GM18868 (cell line): ENCODE measurements at regions not wholly inside any gene's neighbourhood (a gene's known extent, or its start where the extent isn't known, plus 50 kb on each side); places are given as distances from the start of the nearest gene placed in this dataset.
"Not testable (repeated sequence)": the region's sequence is repeated elsewhere in the genome, so short reads cannot be mapped to it uniquely, and the experiment has no call there.

ENCODE experiments used
- ATAC-seq: cut with Tn5 transposase; IDR thresholded peaks from one replicate; pipeline ENCODE4 v1.9.1; 2021; ENCODE audit warnings: mild to moderate bottlenecking, moderate library complexity; ENCODE audit not compliant: unreplicated experiment

DNA sequence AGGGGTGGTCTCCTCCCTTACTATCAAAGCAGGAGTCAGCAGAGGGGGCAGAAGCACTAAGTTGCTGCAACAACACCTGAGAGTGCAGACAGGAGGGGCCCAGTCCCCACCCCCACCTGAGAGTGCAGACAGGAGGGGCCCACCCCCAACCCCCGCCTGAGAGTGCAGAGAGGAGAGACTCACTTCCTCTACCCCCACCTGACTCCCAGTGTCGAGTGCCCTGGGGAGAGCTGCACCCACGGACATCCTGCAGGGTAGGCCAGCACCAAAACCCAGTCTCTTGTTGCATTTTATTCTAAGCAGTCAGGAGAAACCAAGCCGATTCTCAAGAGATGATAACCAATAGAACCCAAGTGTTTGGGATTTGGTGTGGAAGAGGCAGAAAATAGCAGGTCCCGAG, 78.4 kb downstream of the NAPG start:
- peak; percentile 43 for ATAC-seq

- peak; percentile 82 for ATAC-seq
Observed at GRCh38 chr18:10606881-10607280, 81.1 kb downstream of the NAPG start.

DNA sequence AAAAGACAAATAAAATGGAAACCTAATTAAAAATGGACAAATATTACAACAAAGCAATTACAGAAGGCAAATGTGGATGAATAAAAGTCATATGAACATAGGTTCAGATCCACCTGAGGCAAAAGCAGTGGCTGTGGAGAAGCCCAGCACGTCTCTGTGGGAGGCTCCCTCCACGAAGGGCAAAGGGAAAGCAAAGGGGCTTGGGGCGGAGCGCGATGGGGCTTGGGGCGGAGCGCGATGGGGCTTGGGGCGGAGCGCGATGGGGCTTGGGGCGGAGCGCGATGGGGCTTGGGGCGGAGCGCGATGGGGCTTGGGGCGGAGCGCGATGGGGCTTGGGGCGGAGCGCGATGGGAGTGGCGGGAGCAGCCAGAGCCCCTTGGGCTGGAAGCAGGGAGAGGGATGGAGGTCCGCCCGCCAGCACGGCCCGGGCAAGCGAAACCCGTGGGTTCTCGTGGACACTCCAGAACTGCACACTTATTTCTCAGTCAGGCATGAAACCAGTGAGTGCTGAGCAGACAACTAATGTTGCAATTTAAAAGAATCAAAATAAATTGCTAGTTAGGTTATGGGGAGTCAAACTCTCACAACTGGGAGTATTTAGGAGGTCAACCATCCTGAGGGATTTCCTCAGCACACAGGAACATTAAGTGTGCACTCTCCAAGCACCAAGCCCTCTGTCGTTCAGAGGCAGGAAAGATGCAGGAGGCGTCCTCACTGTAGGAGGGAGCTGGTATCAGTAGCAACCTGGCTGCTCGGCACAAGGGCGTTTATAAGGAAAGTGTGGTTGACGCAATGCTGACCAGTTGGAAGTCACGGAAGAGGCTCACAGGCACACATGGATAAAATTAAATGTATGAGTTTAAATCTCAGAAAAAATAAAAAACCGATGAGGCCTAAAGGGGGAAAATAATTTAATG, 81.8 kb downstream of the NAPG start:
- ATAC-seq = not testable (repeated sequence)

DNA sequence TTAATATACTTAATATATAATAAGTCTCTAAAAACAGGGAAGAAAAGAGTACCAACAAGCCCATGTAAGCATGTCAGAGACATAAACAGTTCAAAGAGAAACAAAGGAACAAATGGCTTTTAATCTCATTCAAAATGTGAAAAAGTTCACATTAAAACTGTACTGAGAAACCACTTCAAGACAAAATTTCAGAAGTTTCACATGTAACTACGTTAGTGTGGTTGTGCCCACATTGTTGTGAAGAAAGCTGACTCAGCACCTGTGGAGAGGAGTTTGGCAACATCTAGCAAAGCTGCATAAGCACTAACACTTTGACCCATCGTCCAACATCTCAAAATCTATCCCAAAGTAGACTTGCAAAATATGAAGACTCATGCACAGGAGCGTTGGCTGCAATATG, 82.6 kb downstream of the NAPG start:
- not testable (repeated sequence) for ATAC-seq

GRCh38 chr18:10609046-10609445, 83.2 kb downstream of the NAPG start:
- ATAC-seq = not testable (repeated sequence)

DNA sequence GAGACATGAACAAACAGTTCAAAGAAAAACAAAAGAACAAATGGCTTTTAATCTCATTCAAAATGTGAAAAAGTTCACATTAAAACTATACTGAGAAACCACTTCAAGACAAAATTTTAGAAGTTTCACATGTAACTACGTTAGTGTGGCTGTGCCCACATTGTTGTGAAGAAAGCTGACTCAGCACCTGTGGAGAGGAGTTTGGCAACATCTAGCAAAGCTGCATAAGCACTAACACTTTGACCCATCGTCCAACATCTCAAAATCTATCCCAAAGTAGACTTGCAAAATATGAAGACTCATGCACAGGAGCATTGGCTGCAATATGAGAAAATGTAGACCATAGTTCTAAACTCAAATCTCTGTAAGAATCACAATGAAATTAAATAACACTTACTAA, 87.4 kb downstream of the NAPG start:
- ATAC-seq = not testable (repeated sequence)

- not testable (repeated sequence) for ATAC-seq
Observed at GRCh38 chr18:10616714-10617113, 90.9 kb downstream of the NAPG start.

- not testable (repeated sequence) for ATAC-seq
Observed at GRCh38 chr18:10618797-10619196, 93.0 kb downstream of the NAPG start.

DNA sequence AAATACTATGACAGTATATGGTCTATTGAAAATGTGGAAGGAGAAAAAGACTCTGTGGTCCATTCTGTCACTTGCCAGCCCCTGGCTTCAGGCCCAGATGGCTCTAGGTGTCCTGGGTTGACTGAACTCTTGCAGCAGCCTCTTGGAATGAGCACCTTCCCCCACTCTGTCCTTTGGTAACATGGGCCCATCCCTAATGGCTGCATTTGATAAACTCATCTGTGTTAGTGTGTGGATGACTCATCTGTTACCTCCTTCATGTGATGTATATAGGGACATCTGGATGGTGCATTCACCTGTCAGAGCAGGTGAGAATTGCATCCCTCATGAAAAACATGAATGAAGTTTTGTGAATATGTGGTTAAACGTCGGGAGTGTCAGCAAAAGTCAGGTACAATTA, 93.5 kb downstream of the NAPG start:
- not testable (repeated sequence) for ATAC-seq

DNA sequence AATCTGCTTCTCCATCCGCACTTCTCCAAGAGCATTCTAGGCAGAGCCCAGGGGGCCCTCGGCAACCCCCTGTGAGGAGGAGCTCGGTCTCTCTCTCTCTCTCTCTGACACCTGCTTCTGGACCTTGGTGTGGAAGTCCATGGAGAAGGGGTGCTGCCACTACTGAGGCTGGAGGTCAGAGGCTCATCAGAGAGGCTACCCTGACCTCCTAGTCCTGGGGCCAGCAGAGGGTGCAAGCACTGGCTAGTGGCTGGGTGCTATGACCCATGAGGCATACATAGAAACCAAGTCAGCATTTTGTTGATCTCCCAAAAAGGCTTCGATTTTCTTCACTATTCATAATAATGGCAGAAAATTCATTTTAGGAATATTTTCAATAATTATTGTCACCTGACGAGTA, 94.0 kb downstream of the NAPG start:
- not testable (repeated sequence) for ATAC-seq
